ENCODE measurements at regions not wholly inside any gene's neighbourhood (a gene's known extent, or its start where the extent isn't known, plus 50 kb on each side); places are given as distances from the start of the nearest gene placed in this dataset.
"Not testable (repeated sequence)": the region's sequence is repeated elsewhere in the genome, so short reads cannot be mapped to it uniquely, and the experiment has no call there.

DNA sequence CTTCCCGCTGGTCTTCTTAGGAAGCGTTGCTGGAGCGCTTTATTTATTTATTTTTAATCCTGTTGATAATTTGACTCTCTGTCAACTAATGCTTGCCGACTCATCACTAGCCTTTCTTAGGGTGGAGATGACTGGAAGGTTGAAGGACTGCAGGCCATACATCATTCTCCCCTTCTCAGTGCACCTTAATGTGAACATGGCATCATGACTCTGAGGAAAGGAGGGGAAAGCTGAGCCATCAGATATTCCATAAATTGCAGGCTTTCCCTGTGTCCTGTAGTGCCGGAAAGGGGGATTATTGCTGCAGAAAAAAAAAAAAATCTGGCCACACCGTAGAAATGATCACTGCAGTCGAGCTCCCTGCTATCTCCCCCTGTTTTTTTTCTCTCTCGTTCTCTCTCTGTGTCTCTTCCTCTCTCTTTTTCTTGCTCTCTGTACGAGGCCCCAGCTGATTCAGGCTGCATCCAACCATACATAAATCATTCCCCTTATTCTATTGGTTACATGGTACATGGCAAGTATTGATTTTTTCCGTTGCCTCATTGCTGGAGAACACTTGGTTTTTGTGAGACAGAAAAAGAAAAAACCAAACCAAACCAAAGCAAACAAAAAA, 125.8 kb upstream of the EFEMP1 start:
- DNase-seq (ENCODE audit: low read depth, low spot score): no peak
- no CpG with 5 or more reads among the region's 10 CpGs for WGBS (ENCODE audit: insufficient coverage, insufficient read length)
- H3K27ac ChIP-seq (ENCODE audit: low read length): no peak overlapping the region
- no peaks in the 10 kb centered on the region for H3K36me3 ChIP-seq (ENCODE audit: control insufficient read depth, insufficient read depth, low read length)
- H3K4me3 ChIP-seq (ENCODE audit: low read length): no peak overlapping the region
- no peaks in the 10 kb centered on the region for H3K9me3 ChIP-seq (ENCODE audit: control insufficient read depth, insufficient read depth, low read length)
- H3K27me3 ChIP-seq (ENCODE audit: control insufficient read depth, insufficient read depth, low read length): no peaks in the 10 kb centered on the region
- no peaks in the 10 kb centered on the region for H3K4me1 ChIP-seq (ENCODE audit: control insufficient read depth, insufficient read depth, low read length)

DNA sequence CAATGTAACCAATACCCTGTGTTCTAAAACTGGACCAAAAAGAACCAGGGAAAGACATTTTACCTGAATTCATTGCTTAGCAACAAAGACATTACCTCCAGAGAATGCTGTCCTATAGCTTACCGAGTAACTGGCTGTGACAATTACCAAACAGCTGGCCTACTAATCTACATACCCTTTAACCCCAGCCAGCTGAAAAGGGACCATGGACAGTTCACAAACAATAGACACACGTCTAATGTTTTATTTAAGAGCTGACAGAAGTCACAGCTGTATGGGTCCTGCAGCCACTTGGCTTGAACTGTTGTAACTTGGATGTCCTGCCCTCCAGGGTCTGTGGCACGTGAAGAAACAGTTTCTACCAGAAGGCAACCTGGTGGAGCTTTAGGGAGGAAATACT, 130.1 kb upstream of the EFEMP1 start:
- H3K27ac ChIP-seq (ENCODE audit: low read length): no peak overlapping the region
- no peak for DNase-seq (ENCODE audit: low read depth, low spot score)
- H3K4me1 ChIP-seq (ENCODE audit: control insufficient read depth, insufficient read depth, low read length): no peaks in the 10 kb centered on the region
- no peaks in the 10 kb centered on the region for H3K27me3 ChIP-seq (ENCODE audit: control insufficient read depth, insufficient read depth, low read length)
- no peak overlapping the region for H3K4me3 ChIP-seq (ENCODE audit: low read length)
- no peaks in the 10 kb centered on the region for H3K36me3 ChIP-seq (ENCODE audit: control insufficient read depth, insufficient read depth, low read length)
- no peaks in the 10 kb centered on the region for H3K9me3 ChIP-seq (ENCODE audit: control insufficient read depth, insufficient read depth, low read length)
- WGBS (ENCODE audit: insufficient coverage, insufficient read length): no CpG with 5 or more reads among the region's 3 CpGs

DNA sequence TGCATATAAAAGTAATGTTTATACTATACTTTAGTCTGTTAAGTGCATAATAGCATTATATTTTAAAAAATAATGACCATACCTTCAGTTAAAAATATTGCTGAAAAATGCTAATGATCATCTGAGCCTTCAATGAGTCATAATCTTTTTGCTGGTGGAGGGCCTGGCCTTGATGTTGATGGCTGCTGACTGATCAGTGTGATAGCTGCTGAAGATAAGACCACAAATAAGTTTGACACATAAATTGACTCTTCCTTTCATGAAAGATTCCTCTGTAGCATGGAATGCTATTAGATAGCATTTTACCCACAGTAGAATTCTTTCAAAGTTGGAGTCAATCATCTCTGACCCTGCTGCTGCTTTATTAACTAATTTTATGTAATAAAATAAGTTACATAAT, 128.4 kb upstream of the CCDC85A start:
- no peak overlapping the region for H3K27ac ChIP-seq (ENCODE audit: low read length)
- H3K4me1 ChIP-seq (ENCODE audit: control insufficient read depth, insufficient read depth, low read length): no peaks in the 10 kb centered on the region
- no peaks in the 10 kb centered on the region for H3K9me3 ChIP-seq (ENCODE audit: control insufficient read depth, insufficient read depth, low read length)
- H3K36me3 ChIP-seq (ENCODE audit: control insufficient read depth, insufficient read depth, low read length): no peaks in the 10 kb centered on the region
- H3K27me3 ChIP-seq (ENCODE audit: control insufficient read depth, insufficient read depth, low read length): no peaks in the 10 kb centered on the region
- no peak overlapping the region for H3K4me3 ChIP-seq (ENCODE audit: low read length)
- no peak for DNase-seq (ENCODE audit: low read depth, low spot score)

DNA sequence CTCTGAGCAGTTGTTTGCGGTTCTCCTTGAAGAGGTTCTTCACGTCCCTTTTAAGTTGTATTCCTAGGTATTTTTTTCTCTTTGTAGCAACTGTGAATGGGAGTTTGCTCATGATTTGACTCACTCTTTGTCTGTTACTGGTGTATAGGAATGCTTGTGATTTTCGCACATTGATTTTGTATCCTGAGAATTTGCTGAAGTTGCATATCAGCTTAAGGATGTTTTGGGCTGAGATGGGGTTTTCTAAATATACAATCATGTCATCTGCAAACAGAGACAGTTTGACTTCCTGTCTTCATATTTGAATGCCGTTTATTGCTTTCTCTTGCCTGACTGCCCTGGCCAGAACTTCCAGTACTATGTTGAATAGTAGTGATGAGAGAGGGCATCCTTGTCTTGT, 122.5 kb upstream of the CCDC85A start:
- H3K4me3 ChIP-seq (ENCODE audit: low read length); H3K9me3 ChIP-seq (ENCODE audit: control insufficient read depth, insufficient read depth, low read length): not testable (repeated sequence)
- WGBS (ENCODE audit: insufficient coverage, insufficient read length): no CpG with 5 or more reads among the region's 4 CpGs

DNA sequence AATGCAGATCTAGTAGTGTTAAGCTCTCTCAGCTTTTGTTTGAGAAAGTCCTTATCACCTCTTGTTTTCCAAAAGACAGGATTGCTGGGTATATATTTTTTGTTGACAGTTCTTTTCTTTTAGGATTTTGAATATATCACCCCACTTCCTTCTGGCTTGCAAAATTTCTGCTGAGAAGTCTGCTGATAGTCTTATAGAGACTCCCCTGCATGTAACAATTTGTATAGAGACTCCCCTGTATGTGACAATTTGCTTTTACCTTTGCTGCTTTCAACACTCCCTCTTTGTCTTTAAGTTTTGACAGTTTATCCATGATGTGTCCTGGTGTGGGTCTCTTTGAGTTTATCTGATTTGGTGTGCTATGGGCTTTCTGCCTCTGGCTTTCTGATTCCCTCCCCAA, 115.0 kb upstream of the CCDC85A start:
- no peak for DNase-seq (ENCODE audit: low read depth, low spot score)
- Histone ChIP-seq H3K4me1 (ENCODE audit: control insufficient read depth, insufficient read depth, low read length) (no peaks in the 10 kb centered on the region), H3K9me3 (ENCODE audit: control insufficient read depth, insufficient read depth, low read length) (no peaks in the 10 kb centered on the region), H3K36me3 (ENCODE audit: control insufficient read depth, insufficient read depth, low read length) (no peaks in the 10 kb centered on the region), H3K27me3 (ENCODE audit: control insufficient read depth, insufficient read depth, low read length) (no peaks in the 10 kb centered on the region), H3K4me3 (ENCODE audit: low read length) (no peak overlapping the region), H3K27ac (ENCODE audit: low read length) (no peak overlapping the region)

More for the DNA sequence above, 122.5 kb upstream of the CCDC85A start:
- not testable (repeated sequence) for DNase-seq (ENCODE audit: low read depth, low spot score); H3K4me1 ChIP-seq (ENCODE audit: control insufficient read depth, insufficient read depth, low read length); H3K27me3 ChIP-seq (ENCODE audit: control insufficient read depth, insufficient read depth, low read length); H3K27ac ChIP-seq (ENCODE audit: low read length); H3K36me3 ChIP-seq (ENCODE audit: control insufficient read depth, insufficient read depth, low read length)

DNA sequence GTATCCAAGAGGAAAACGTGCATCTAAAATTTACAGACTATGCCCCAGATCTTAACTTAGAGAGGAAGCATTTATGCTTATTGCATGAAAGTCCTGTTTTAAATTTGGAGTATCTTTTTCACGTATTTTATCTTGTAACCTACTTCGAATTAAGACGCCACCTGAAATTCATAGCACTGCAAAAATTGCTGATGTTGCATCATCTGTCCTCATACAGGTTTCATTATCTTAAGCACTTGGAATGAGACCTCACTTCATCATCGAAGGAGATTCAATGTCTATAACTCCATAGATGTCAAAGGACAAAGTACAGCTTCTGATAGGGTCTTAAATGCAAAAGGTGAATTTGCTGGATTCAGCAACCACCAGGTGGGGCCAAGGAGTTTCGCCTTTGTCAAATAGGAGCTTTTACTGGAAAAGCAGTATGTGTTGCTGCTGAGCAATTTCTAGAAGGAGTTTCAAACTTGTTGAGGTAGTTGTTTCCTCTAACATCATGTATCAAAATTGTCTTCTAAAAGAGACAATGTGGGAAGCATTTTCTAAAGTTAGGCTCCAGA, 106.4 kb upstream of the CCDC85A start:
- no peaks in the 10 kb centered on the region for H3K4me1 ChIP-seq (ENCODE audit: control insufficient read depth, insufficient read depth, low read length)
- DNase-seq (ENCODE audit: low read depth, low spot score): peak; percentile 20
- H3K27ac ChIP-seq (ENCODE audit: low read length): no peak overlapping the region
- no peaks in the 10 kb centered on the region for H3K9me3 ChIP-seq (ENCODE audit: control insufficient read depth, insufficient read depth, low read length)
- H3K4me3 ChIP-seq (ENCODE audit: low read length): no peak overlapping the region
- no peaks in the 10 kb centered on the region for H3K27me3 ChIP-seq (ENCODE audit: control insufficient read depth, insufficient read depth, low read length)
- WGBS (ENCODE audit: insufficient coverage, insufficient read length): no CpG with 5 or more reads among the region's 6 CpGs
- no peaks in the 10 kb centered on the region for H3K36me3 ChIP-seq (ENCODE audit: control insufficient read depth, insufficient read depth, low read length)

DNA sequence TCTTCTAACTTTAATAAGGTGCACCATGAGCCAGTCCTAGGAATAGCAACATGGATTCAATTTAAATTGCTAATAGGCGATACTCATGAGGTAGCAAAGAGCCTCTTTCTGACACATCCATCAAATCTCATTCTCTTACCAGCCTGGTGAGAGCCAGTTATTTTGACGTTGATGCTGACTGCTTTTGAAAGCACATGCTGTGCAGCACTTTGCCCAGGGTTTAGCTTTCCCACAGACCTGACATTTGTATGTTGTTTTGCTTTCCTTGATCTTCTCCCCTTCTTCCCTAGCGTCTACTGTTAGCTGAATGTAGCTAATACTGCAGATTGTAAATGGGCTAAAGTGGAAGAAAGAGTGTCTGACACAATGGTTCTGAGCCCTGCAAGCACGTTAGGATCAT, 101.1 kb upstream of the CCDC85A start:
- Histone ChIP-seq H3K36me3 (ENCODE audit: control insufficient read depth, insufficient read depth, low read length) (no peaks in the 10 kb centered on the region), H3K4me3 (ENCODE audit: low read length) (no peak overlapping the region), H3K27me3 (ENCODE audit: control insufficient read depth, insufficient read depth, low read length) (no peaks in the 10 kb centered on the region), H3K27ac (ENCODE audit: low read length) (no peak overlapping the region), H3K9me3 (ENCODE audit: control insufficient read depth, insufficient read depth, low read length) (no peaks in the 10 kb centered on the region), H3K4me1 (ENCODE audit: control insufficient read depth, insufficient read depth, low read length) (no peaks in the 10 kb centered on the region)
- WGBS (ENCODE audit: insufficient coverage, insufficient read length): no CpG with 5 or more reads among the region's 4 CpGs
- no peak for DNase-seq (ENCODE audit: low read depth, low spot score)

DNA sequence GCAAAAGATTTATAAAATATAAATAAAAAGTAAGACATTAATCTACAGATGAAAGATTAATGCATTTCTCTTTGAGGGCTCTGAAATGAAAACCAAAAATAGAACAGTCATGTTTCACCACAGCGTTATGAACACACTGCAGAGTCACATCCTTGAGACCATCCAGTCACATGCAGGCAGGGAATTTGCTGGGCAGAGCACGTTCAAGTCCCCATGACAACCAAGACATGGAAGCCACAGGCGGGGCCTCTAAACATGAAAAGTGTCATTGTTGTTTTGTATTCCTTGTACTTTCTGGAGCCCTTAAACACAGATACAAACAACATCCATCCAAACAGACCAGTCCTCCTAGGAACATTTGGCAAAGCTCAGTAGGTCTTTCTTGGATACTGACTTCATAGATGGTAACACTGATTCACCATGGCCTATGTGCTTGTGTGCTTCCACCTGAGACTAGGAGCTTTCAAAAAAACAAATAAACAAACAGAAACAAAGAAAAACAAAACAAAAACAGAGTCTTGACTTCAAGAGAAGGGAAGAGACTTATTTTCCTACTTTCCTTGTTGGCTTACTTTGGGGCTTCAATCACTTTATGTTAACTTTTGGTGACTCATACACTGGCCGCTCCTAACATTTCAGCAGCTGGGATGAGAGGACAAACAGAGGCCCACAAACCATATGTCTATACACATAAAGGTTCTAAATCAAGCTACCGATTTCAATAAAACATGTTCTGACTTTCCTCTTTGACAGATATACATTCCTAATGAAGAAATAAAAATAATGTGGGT, 99.5 kb upstream of the CCDC85A start:
- Histone ChIP-seq H3K36me3 (ENCODE audit: control insufficient read depth, insufficient read depth, low read length) (no peaks in the 10 kb centered on the region), H3K9me3 (ENCODE audit: control insufficient read depth, insufficient read depth, low read length) (no peaks in the 10 kb centered on the region), H3K27ac (ENCODE audit: low read length) (no peak overlapping the region), H3K27me3 (ENCODE audit: control insufficient read depth, insufficient read depth, low read length) (no peaks in the 10 kb centered on the region), H3K4me1 (ENCODE audit: control insufficient read depth, insufficient read depth, low read length) (no peaks in the 10 kb centered on the region), H3K4me3 (ENCODE audit: low read length) (no peak overlapping the region)
- no CpG with 5 or more reads among the region's 5 CpGs for WGBS (ENCODE audit: insufficient coverage, insufficient read length)
- no peak for DNase-seq (ENCODE audit: low read depth, low spot score)

DNA sequence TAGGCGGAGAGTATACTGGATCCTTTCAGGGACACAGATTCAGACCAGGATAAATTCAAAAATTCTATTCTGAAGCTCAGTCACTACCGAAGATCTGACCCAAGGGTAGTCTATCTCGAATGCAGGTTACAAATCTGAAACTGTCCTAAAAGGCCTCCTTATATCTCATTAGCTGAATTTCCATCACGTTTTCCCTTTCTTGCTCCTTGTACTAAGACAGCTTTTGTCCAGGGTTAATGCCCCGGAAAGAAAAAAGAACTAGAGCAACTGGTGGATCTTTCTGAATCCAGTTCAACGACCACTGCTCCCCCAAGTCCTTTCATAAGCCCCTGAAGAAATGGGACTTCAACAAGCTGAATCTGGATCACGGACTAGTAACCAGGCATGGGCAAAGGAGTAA, 97.5 kb upstream of the CCDC85A start:
- WGBS (ENCODE audit: insufficient coverage, insufficient read length): no CpG with 5 or more reads among the region's 7 CpGs
- H3K9me3 ChIP-seq (ENCODE audit: control insufficient read depth, insufficient read depth, low read length): no peaks in the 10 kb centered on the region
- H3K27me3 ChIP-seq (ENCODE audit: control insufficient read depth, insufficient read depth, low read length): no peaks in the 10 kb centered on the region
- no peak for DNase-seq (ENCODE audit: low read depth, low spot score)
- no peaks in the 10 kb centered on the region for H3K36me3 ChIP-seq (ENCODE audit: control insufficient read depth, insufficient read depth, low read length)
- H3K4me1 ChIP-seq (ENCODE audit: control insufficient read depth, insufficient read depth, low read length): no peaks in the 10 kb centered on the region
- H3K4me3 ChIP-seq (ENCODE audit: low read length): no peak overlapping the region
- no peak overlapping the region for H3K27ac ChIP-seq (ENCODE audit: low read length)

DNA sequence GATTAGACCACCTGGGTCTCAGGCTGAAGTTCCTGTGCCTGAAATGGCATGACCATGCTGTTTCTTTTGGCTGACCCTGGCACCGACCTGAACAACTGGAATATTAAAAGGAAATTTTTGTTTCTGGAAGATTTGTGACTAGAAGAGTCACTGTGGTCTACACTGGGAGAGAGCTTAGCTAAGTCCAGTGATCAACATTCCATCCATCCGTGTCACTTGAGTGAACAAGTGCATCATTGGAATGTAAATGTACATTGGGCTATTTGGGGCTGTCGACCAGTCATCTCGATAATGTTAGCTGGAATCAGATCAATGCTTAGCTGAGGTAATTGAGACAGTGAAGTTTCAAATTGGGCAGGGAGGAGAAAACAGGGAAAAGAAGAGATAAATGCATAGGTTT, 95.4 kb upstream of the CCDC85A start:
- Histone ChIP-seq H3K9me3 (ENCODE audit: control insufficient read depth, insufficient read depth, low read length) (no peaks in the 10 kb centered on the region), H3K27ac (ENCODE audit: low read length) (no peak overlapping the region), H3K4me3 (ENCODE audit: low read length) (no peak overlapping the region), H3K4me1 (ENCODE audit: control insufficient read depth, insufficient read depth, low read length) (no peaks in the 10 kb centered on the region), H3K36me3 (ENCODE audit: control insufficient read depth, insufficient read depth, low read length) (no peaks in the 10 kb centered on the region), H3K27me3 (ENCODE audit: control insufficient read depth, insufficient read depth, low read length) (no peaks in the 10 kb centered on the region)
- no CpG with 5 or more reads among the region's 4 CpGs for whole genome bisulfite sequencing (ENCODE audit: insufficient coverage, insufficient read length)
- DNase-seq (ENCODE audit: low read depth, low spot score): no peak

DNA sequence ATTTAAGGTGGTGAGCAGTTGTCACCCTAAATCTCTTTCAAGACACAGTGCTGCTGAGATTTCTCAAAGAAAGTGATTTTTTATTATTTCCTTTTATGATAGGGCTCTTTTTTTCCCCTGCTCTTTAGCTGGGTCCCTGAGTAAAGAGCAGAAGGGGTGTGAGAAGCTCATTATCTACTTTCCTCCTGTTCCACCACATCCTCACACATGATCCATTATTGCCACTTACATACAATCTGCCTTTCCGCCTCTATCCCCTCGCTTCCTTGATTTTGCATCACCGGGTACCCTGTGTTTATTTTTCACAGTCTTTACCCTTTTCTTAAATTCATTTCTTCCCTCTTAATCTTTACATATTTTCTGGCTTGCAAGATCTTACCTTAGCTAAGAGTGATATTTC, 93.9 kb upstream of the CCDC85A start:
- Histone ChIP-seq H3K27me3 (ENCODE audit: control insufficient read depth, insufficient read depth, low read length) (no peaks in the 10 kb centered on the region), H3K36me3 (ENCODE audit: control insufficient read depth, insufficient read depth, low read length) (no peaks in the 10 kb centered on the region), H3K9me3 (ENCODE audit: control insufficient read depth, insufficient read depth, low read length) (no peaks in the 10 kb centered on the region), H3K4me1 (ENCODE audit: control insufficient read depth, insufficient read depth, low read length) (no peaks in the 10 kb centered on the region), H3K27ac (ENCODE audit: low read length) (no peak overlapping the region), H3K4me3 (ENCODE audit: low read length) (no peak overlapping the region)
- no CpG with 5 or more reads among the region's 3 CpGs for WGBS (ENCODE audit: insufficient coverage, insufficient read length)
- no peak for DNase-seq (ENCODE audit: low read depth, low spot score)
